ENCODE measurements at regions not wholly inside any gene's neighbourhood (a gene's known extent, or its start where the extent isn't known, plus 50 kb on each side); places are given as distances from the start of the nearest gene placed in this dataset.
"Not testable (repeated sequence)": the region's sequence is repeated elsewhere in the genome, so short reads cannot be mapped to it uniquely, and the experiment has no call there.

GRCh38 chr2:37570773-37571586 lies 100.5 kb downstream of the CDC42EP3 start:
- DNase-seq (ENCODE audit: low read depth in 3 of 3) = peak in 2 of 3 donors; percentile 39 to 73

- DNase-seq (ENCODE audit: low read depth in 3 of 3) = no peak
Observed at GRCh38 chr2:37571587-37572136, 99.8 kb downstream of the CDC42EP3 start.

GRCh38 chr2:37573451-37574388 lies 97.7 kb downstream of the CDC42EP3 start:
- no peak for DNase-seq (ENCODE audit: low read depth in 3 of 3)

GRCh38 chr2:37575780-37576179 lies 95.7 kb downstream of the CDC42EP3 start:
- DNase-seq (ENCODE audit: low read depth in 3 of 3) = no peak

- not testable (repeated sequence) for DNase-seq (ENCODE audit: low read depth in 3 of 3)
Observed at GRCh38 chr2:37576194-37576593, 95.2 kb downstream of the CDC42EP3 start.

GRCh38 chr2:37576831-37577230 lies 94.6 kb downstream of the CDC42EP3 start:
- no peak for DNase-seq (ENCODE audit: low read depth in 3 of 3)

GRCh38 chr2:37579192-37579713 lies 92.2 kb downstream of the CDC42EP3 start:
- no peak for DNase-seq (ENCODE audit: low read depth in 3 of 3)

GRCh38 chr2:37579949-37580348 lies 91.5 kb downstream of the CDC42EP3 start:
- DNase-seq (ENCODE audit: low read depth in 3 of 3) = not testable (repeated sequence)

GRCh38 chr2:37581433-37581832 lies 90.0 kb downstream of the CDC42EP3 start:
- DNase-seq (ENCODE audit: low read depth in 3 of 3) = no peak

- no peak for DNase-seq (ENCODE audit: low read depth in 3 of 3)
Observed at GRCh38 chr2:37582481-37583220, 88.8 kb downstream of the CDC42EP3 start.

- no peak for DNase-seq (ENCODE audit: low read depth in 3 of 3)
Observed at GRCh38 chr2:37583402-37583801, 88.0 kb downstream of the CDC42EP3 start.

- no peak for DNase-seq (ENCODE audit: low read depth in 3 of 3)
Observed at GRCh38 chr2:37583867-37584266, 87.6 kb downstream of the CDC42EP3 start.

- no peak for DNase-seq (ENCODE audit: low read depth in 3 of 3)
Observed at GRCh38 chr2:37585295-37585908, 86.0 kb downstream of the CDC42EP3 start.

GRCh38 chr2:37585982-37586621 lies 85.3 kb downstream of the CDC42EP3 start:
- DNase-seq (ENCODE audit: low read depth in 3 of 3) = peak in 2 of 3 donors; percentile 47 to 66

GRCh38 chr2:37586663-37587317 lies 84.7 kb downstream of the CDC42EP3 start:
- DNase-seq (ENCODE audit: low read depth in 3 of 3) = no peak

- DNase-seq (ENCODE audit: low read depth in 3 of 3) = no peak
Observed at GRCh38 chr2:37587817-37588216, 83.6 kb downstream of the CDC42EP3 start.

GRCh38 chr2:37588316-37588777 lies 83.1 kb downstream of the CDC42EP3 start:
- DNase-seq (ENCODE audit: low read depth in 3 of 3) = no peak

GRCh38 chr2:37589298-37589697 lies 82.1 kb downstream of the CDC42EP3 start:
- DNase-seq (ENCODE audit: low read depth in 3 of 3) = no peak

GRCh38 chr2:37590119-37590571 lies 81.3 kb downstream of the CDC42EP3 start:
- DNase-seq (ENCODE audit: low read depth in 3 of 3) = no peak

All from stimulated activated CD4-positive, alpha-beta T cell treated with anti-CD3 and anti-CD28 coated beads, TNF-alpha, amount 100 ng/mL, for 48 hours (primary cell).